ENCODE measurements at regions not wholly inside any gene's neighbourhood (a gene's known extent, or its start where the extent isn't known, plus 50 kb on each side); places are given as distances from the start of the nearest gene placed in this dataset.

- no peak overlapping the region for H3K4me3 Mint-ChIP-seq
- peaks cover 0 to 8% (median 2%) of the 10 kb centered on the region in 5 donors for H3K27me3 Mint-ChIP-seq
- Histone ChIP-seq H3K4me3 (ENCODE audit: low read length) (no peak overlapping the region), H3K9me3 (ENCODE audit: control insufficient read depth in 2 of 3, low read length in 3 of 3) (no peaks in the 10 kb centered on the region), H3K27me3 (ENCODE audit: control insufficient read depth in 2 of 2, insufficient read depth in 2 of 2, low read length in 2 of 2) (no peaks in the 10 kb centered on the region), H3K36me3 (ENCODE audit: control insufficient read depth in 2 of 3, insufficient read depth in 3 of 3, low read length in 3 of 3) (no peaks in the 10 kb centered on the region), H3K4me1 (ENCODE audit: control insufficient read depth in 2 of 2, insufficient read depth in 2 of 2, low read length in 2 of 2) (no peaks in the 10 kb centered on the region), H3K27ac (ENCODE audit: low read depth, low read length) (no peak overlapping the region)
- H3K4me1 Mint-ChIP-seq: peaks cover 0 to 6% (median 0%) of the 10 kb centered on the region in 7 donors
- ATAC-seq (no peak), DNase-seq (no peak)
- ChIA-PET POLR2A (no interaction called here), CTCF (no interaction called here)
- peaks cover 0 to 4% (median 0%) of the 10 kb centered on the region in 11 donors for H3K9me3 Mint-ChIP-seq
- intact Hi-C loops (cut with micrococcal nuclease): no loop called here
- H3K36me3 Mint-ChIP-seq: peaks cover 0 to 4% (median 0%) of the 10 kb centered on the region in 5 donors
- no peak overlapping the region for H3K27ac Mint-ChIP-seq
Measured at GRCh38 chr5:68015381-68016302, 199.9 kb upstream of the PIK3R1 start.

GRCh38 chr5:68012831-68013230 is 202.7 kb upstream of the PIK3R1 start:
- no peaks in the 10 kb centered on the region for H3K36me3 ChIP-seq (ENCODE audit: control insufficient read depth in 2 of 3, insufficient read depth in 3 of 3, low read length in 3 of 3)
- H3K4me1 ChIP-seq (ENCODE audit: control insufficient read depth in 2 of 2, insufficient read depth in 2 of 2, low read length in 2 of 2): no peaks in the 10 kb centered on the region
- peaks cover 0 to 1% (median 0%) of the 10 kb centered on the region in 11 donors for H3K9me3 Mint-ChIP-seq
- H3K27me3 Mint-ChIP-seq: peaks cover 0 to 9% (median 2%) of the 10 kb centered on the region in 5 donors
- peaks cover 0 to 6% (median 0%) of the 10 kb centered on the region in 7 donors for H3K4me1 Mint-ChIP-seq
- intact Hi-C loops (cut with micrococcal nuclease): no loop called here
- ATAC-seq (no peak), DNase-seq (no peak)
- H3K4me3 Mint-ChIP-seq: no peak overlapping the region
- no peak overlapping the region for H3K4me3 ChIP-seq (ENCODE audit: low read length)
- peaks cover 0 to 4% (median 0%) of the 10 kb centered on the region in 5 donors for H3K36me3 Mint-ChIP-seq
- ChIA-PET POLR2A (no interaction called here), CTCF (no interaction called here)
- H3K27ac ChIP-seq (ENCODE audit: low read depth, low read length): no peak overlapping the region
- H3K27me3 ChIP-seq (ENCODE audit: control insufficient read depth in 2 of 2, insufficient read depth in 2 of 2, low read length in 2 of 2): no peaks in the 10 kb centered on the region
- H3K27ac Mint-ChIP-seq: no peak overlapping the region
- no peaks in the 10 kb centered on the region for H3K9me3 ChIP-seq (ENCODE audit: control insufficient read depth in 2 of 3, low read length in 3 of 3)

- Mint-ChIP-seq H3K36me3 (peaks cover 0 to 4% (median 0%) of the 10 kb centered on the region in 5 donors), H3K27ac (no peak overlapping the region), H3K9me3 (peaks cover 0 to 1% (median 0%) of the 10 kb centered on the region in 11 donors), H3K4me1 (peaks cover 0 to 6% (median 0%) of the 10 kb centered on the region in 7 donors), H3K4me3 (no peak overlapping the region), H3K27me3 (peaks cover 0 to 9% (median 2%) of the 10 kb centered on the region in 5 donors)
- no peak overlapping the region for H3K27ac ChIP-seq (ENCODE audit: low read depth, low read length)
- ChIA-PET POLR2A (no interaction called here), CTCF (no interaction called here)
- no peaks in the 10 kb centered on the region for H3K27me3 ChIP-seq (ENCODE audit: control insufficient read depth in 2 of 2, insufficient read depth in 2 of 2, low read length in 2 of 2)
- no peaks in the 10 kb centered on the region for H3K4me1 ChIP-seq (ENCODE audit: control insufficient read depth in 2 of 2, insufficient read depth in 2 of 2, low read length in 2 of 2)
- no peak overlapping the region for H3K4me3 ChIP-seq (ENCODE audit: low read length)
- H3K36me3 ChIP-seq (ENCODE audit: control insufficient read depth in 2 of 3, insufficient read depth in 3 of 3, low read length in 3 of 3): no peaks in the 10 kb centered on the region
- no peaks in the 10 kb centered on the region for H3K9me3 ChIP-seq (ENCODE audit: control insufficient read depth in 2 of 3, low read length in 3 of 3)
- ATAC-seq (no peak), DNase-seq (no peak)
- intact Hi-C loops (cut with micrococcal nuclease): no loop called here
Measured at GRCh38 chr5:68012429-68012828, 203.1 kb upstream of the PIK3R1 start.

DNA sequence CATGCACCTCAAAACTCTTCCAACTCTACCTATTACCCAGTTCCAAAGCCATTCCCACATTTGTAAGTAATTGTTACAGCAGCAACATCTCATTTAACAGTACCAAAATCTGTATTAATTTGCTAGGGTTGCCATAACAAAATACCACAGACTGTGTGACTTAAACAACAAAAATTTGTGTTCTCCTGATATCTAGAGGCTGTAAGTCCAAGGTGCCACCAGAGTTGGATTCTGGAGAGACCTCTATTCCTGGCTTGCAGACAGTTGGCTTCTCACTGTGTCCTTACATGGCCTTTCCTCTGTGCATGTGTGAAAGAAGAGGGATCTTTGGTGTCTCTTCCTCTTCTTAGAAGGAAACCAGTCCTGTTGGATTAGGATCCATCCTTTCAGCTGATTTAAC is 203.8 kb upstream of the PIK3R1 start:
- no peaks in the 10 kb centered on the region for H3K9me3 ChIP-seq (ENCODE audit: control insufficient read depth in 2 of 3, low read length in 3 of 3)
- POLR2A ChIA-PET: no interaction called here
- Mint-ChIP-seq H3K27ac (no peak overlapping the region), H3K4me1 (peaks cover 0 to 6% (median 0%) of the 10 kb centered on the region in 7 donors), H3K36me3 (peaks cover 0 to 4% (median 0%) of the 10 kb centered on the region in 5 donors), H3K27me3 (peaks cover 0 to 9% (median 2%) of the 10 kb centered on the region in 5 donors), H3K4me3 (no peak overlapping the region), H3K9me3 (peaks cover 0 to 3% (median 0%) of the 10 kb centered on the region in 11 donors)
- no peak for DNase-seq
- H3K27me3 ChIP-seq (ENCODE audit: control insufficient read depth in 2 of 2, insufficient read depth in 2 of 2, low read length in 2 of 2): no peaks in the 10 kb centered on the region
- no peak for ATAC-seq
- CTCF ChIA-PET: no interaction called here
- H3K4me1 ChIP-seq (ENCODE audit: control insufficient read depth in 2 of 2, insufficient read depth in 2 of 2, low read length in 2 of 2): no peaks in the 10 kb centered on the region
- H3K36me3 ChIP-seq (ENCODE audit: control insufficient read depth in 2 of 3, insufficient read depth in 3 of 3, low read length in 3 of 3): no peaks in the 10 kb centered on the region
- H3K4me3 ChIP-seq (ENCODE audit: low read length): no peak overlapping the region
- intact Hi-C loops (cut with micrococcal nuclease): no loop called here
- H3K27ac ChIP-seq (ENCODE audit: low read depth, low read length): no peak overlapping the region

- Histone ChIP-seq H3K27me3 (ENCODE audit: control insufficient read depth in 2 of 2, insufficient read depth in 2 of 2, low read length in 2 of 2) (no peaks in the 10 kb centered on the region), H3K4me1 (ENCODE audit: control insufficient read depth in 2 of 2, insufficient read depth in 2 of 2, low read length in 2 of 2) (no peaks in the 10 kb centered on the region), H3K9me3 (ENCODE audit: control insufficient read depth in 2 of 3, low read length in 3 of 3) (no peaks in the 10 kb centered on the region), H3K27ac (ENCODE audit: low read depth, low read length) (no peak overlapping the region), H3K4me3 (ENCODE audit: low read length) (no peak overlapping the region), H3K36me3 (ENCODE audit: control insufficient read depth in 2 of 3, insufficient read depth in 3 of 3, low read length in 3 of 3) (no peaks in the 10 kb centered on the region)
- H3K36me3 Mint-ChIP-seq: peaks cover 0 to 4% (median 0%) of the 10 kb centered on the region in 5 donors
- CTCF ChIA-PET: no interaction called here
- H3K4me3 Mint-ChIP-seq: no peak overlapping the region
- H3K27me3 Mint-ChIP-seq: peaks cover 0 to 9% (median 2%) of the 10 kb centered on the region in 5 donors
- intact Hi-C loops (cut with micrococcal nuclease): no loop called here
- no peak overlapping the region for H3K27ac Mint-ChIP-seq
- H3K4me1 Mint-ChIP-seq: peaks cover 0 to 6% (median 0%) of the 10 kb centered on the region in 7 donors
- ATAC-seq (no peak), DNase-seq (no peak)
- H3K9me3 Mint-ChIP-seq: peaks cover 0 to 3% (median 0%) of the 10 kb centered on the region in 11 donors
- POLR2A ChIA-PET: no interaction called here
Measured at GRCh38 chr5:68011259-68011760, 204.2 kb upstream of the PIK3R1 start.

GRCh38 chr5:68010740-68011139 is 204.8 kb upstream of the PIK3R1 start:
- no peak overlapping the region for H3K27ac ChIP-seq (ENCODE audit: low read depth, low read length)
- H3K9me3 ChIP-seq (ENCODE audit: control insufficient read depth in 2 of 3, low read length in 3 of 3): no peaks in the 10 kb centered on the region
- peaks cover 0 to 4% (median 0%) of the 10 kb centered on the region in 5 donors for H3K36me3 Mint-ChIP-seq
- H3K27ac Mint-ChIP-seq: no peak overlapping the region
- peaks cover 0 to 3% (median 0%) of the 10 kb centered on the region in 11 donors for H3K9me3 Mint-ChIP-seq
- H3K4me3 Mint-ChIP-seq: no peak overlapping the region
- H3K27me3 ChIP-seq (ENCODE audit: control insufficient read depth in 2 of 2, insufficient read depth in 2 of 2, low read length in 2 of 2): no peaks in the 10 kb centered on the region
- intact Hi-C loops (cut with micrococcal nuclease): no loop called here
- CTCF ChIA-PET: no interaction called here
- no peaks in the 10 kb centered on the region for H3K36me3 ChIP-seq (ENCODE audit: control insufficient read depth in 2 of 3, insufficient read depth in 3 of 3, low read length in 3 of 3)
- POLR2A ChIA-PET: no interaction called here
- no peaks in the 10 kb centered on the region for H3K4me1 ChIP-seq (ENCODE audit: control insufficient read depth in 2 of 2, insufficient read depth in 2 of 2, low read length in 2 of 2)
- DNase-seq (no peak), ATAC-seq (no peak)
- H3K27me3 Mint-ChIP-seq: peaks cover 0 to 9% (median 2%) of the 10 kb centered on the region in 5 donors
- H3K4me3 ChIP-seq (ENCODE audit: low read length): no peak overlapping the region
- H3K4me1 Mint-ChIP-seq: peaks cover 0 to 6% (median 0%) of the 10 kb centered on the region in 7 donors
